Endothelial cell of umbilical vein (primary cell): ENCODE measurements at regions not wholly inside any gene's neighbourhood (a gene's known extent, or its start where the extent isn't known, plus 50 kb on each side); places are given as distances from the start of the nearest gene placed in this dataset.

ENCODE experiments used
- CTCF ChIP-seq, 2 donors: IDR thresholded peaks; 1 replicate in 1 of 2; 2 replicates in 1 of 2; pipeline ENCODE4 v1.5.1; 2011; ENCODE audit warnings: low read length in 2 of 2, mild to moderate bottlenecking in 2 of 2, moderate library complexity in 2 of 2, control low read depth in 1 of 2, inconsistent platforms in 1 of 2, low read depth in 1 of 2; ENCODE audit not compliant: insufficient read depth in 1 of 2; ENCODE audit errors: extremely low read depth in 1 of 2
- EZH2 ChIP-seq: IDR thresholded peaks from 2 replicates; pipeline ENCODE4 v1.6.1; 2012; ENCODE audit warnings: borderline replicate concordance, low read depth, mild to moderate bottlenecking, moderate library complexity, low read length, inconsistent platforms; ENCODE audit not compliant: severe bottlenecking
- FOS ChIP-seq: IDR thresholded peaks from 2 replicates; pipeline ENCODE4 v1.6.1; 2011; ENCODE audit warnings: mild to moderate bottlenecking, low read length, moderate library complexity, borderline replicate concordance; ENCODE audit not compliant: insufficient read depth
- POLR2A ChIP-seq: IDR thresholded peaks from 2 replicates; pipeline ENCODE4 v1.6.1; 2012; ENCODE audit warnings: low read depth, mild to moderate bottlenecking, control low read depth, low read length
- POLR2AphosphoS5 ChIP-seq: IDR thresholded peaks from 2 replicates; pipeline ENCODE4 v1.6.1; 2012; ENCODE audit warnings: low read depth, mild to moderate bottlenecking, control low read depth, low read length, moderate library complexity; ENCODE audit not compliant: insufficient read depth

- TF ChIP-seq POLR2AphosphoS5: no peak
- TF ChIP-seq EZH2: no peak
- TF ChIP-seq CTCF (IDR thresholded peaks at IDR 0.05; ENCODE audit: extremely low read depth in 1 of 2, insufficient read depth in 1 of 2, low read depth in 1 of 2, low read length in 2 of 2): no peak
- TF ChIP-seq FOS: no peak
- no peak for TF ChIP-seq POLR2A
These were observed 491.6 kb upstream of the ID2 start for GRCh38 chr2:8190279-8190678.
